GM12878 (cell line): ENCODE measurements at regions not wholly inside any gene's neighbourhood (a gene's known extent, or its start where the extent isn't known, plus 50 kb on each side); places are given as distances from the start of the nearest gene placed in this dataset.

Experiments
- ATF3 ChIP-seq: IDR thresholded peaks from 2 replicates; pipeline ENCODE4 v1.6.1; 2011; ENCODE audit warnings: low read depth, mild to moderate bottlenecking, low read length, moderate library complexity, borderline replicate concordance; ENCODE audit errors: extremely low read depth
- ATF7 ChIP-seq: fragments of 450-650 bp; IDR thresholded peaks from 2 replicates; pipeline ENCODE4 v1.6.1; 2016; ENCODE audit warnings: low read depth, mild to moderate bottlenecking
- CBX3 ChIP-seq: fragments of 200-600 bp; sonication (generic); IDR thresholded peaks from 2 replicates; pipeline ENCODE4 v1.6.1; 2016; ENCODE audit warnings: low read depth, borderline replicate concordance
- CHD2 ChIP-seq: IDR thresholded peaks from 2 replicates; pipeline ENCODE4 v1.6.1; 2011; ENCODE audit warnings: low read depth, low read length, improper control_type of control experiment, borderline replicate concordance
- CREM ChIP-seq: IDR thresholded peaks from 2 replicates; pipeline ENCODE4 v1.6.1; 2014; ENCODE audit warnings: antibody characterized with exemption, low read depth
- DPF2 ChIP-seq: fragments of 450-650 bp; IDR thresholded peaks from 2 replicates; pipeline ENCODE4 v1.6.1; 2017; ENCODE audit warnings: mild to moderate bottlenecking
- E2F4 ChIP-seq: IDR thresholded peaks from 2 replicates; pipeline ENCODE4 v1.6.1; 2012; ENCODE audit warnings: low read depth, low read length, improper control_type of control experiment
- IKZF2 ChIP-seq, 2 experiments: fragments of 450-650 bp; IDR thresholded peaks; 2 replicates each; pipeline ENCODE4 v1.6.1; 2017; ENCODE audit warnings: mild to moderate bottlenecking in 2 of 2, moderate library complexity in 2 of 2
- MEF2A ChIP-seq: IDR thresholded peaks from 2 replicates; pipeline ENCODE4 v1.6.1; 2011; ENCODE audit warnings: low read depth, mild to moderate bottlenecking, low read length, moderate library complexity; ENCODE audit not compliant: insufficient read depth
- MLLT1 ChIP-seq: fragments of 450-650 bp; IDR thresholded peaks from 2 replicates; pipeline ENCODE4 v1.6.1; 2016; ENCODE audit warnings: mild to moderate bottlenecking
- MTA2 ChIP-seq: fragments of 450-650 bp; IDR thresholded peaks from 2 replicates; pipeline ENCODE4 v1.6.1; 2016; ENCODE audit warnings: low read depth, mild to moderate bottlenecking, moderate library complexity
- NFIC ChIP-seq: IDR thresholded peaks from 2 replicates; pipeline ENCODE4 v1.6.1; 2012; ENCODE audit warnings: low read depth, mild to moderate bottlenecking, inconsistent platforms, low read length, moderate library complexity
- NFXL1 ChIP-seq: fragments of 450-650 bp; IDR thresholded peaks from 2 replicates; pipeline ENCODE4 v1.6.1; 2017; ENCODE audit warnings: antibody characterized with exemption, mild to moderate bottlenecking, borderline replicate concordance
- NFYA ChIP-seq: IDR thresholded peaks from 2 replicates; pipeline ENCODE4 v1.6.1; 2011; ENCODE audit warnings: low read depth, mild to moderate bottlenecking, low read length, improper control_type of control experiment, borderline replicate concordance
- NR2C1 ChIP-seq: fragments of 450-650 bp; IDR thresholded peaks from 2 replicates; pipeline ENCODE4 v1.6.1; 2017; ENCODE audit warnings: antibody characterized with exemption, mild to moderate bottlenecking, moderate library complexity
- NR2F1 ChIP-seq: fragments of 450-650 bp; conservative IDR thresholded peaks from 2 replicates; pipeline ENCODE4 v1.6.1; 2017; ENCODE audit warnings: mild to moderate bottlenecking
- PKNOX1 ChIP-seq: fragments of 450-650 bp; IDR thresholded peaks from 2 replicates; pipeline ENCODE4 v1.6.1; 2016; ENCODE audit warnings: mild to moderate bottlenecking
- RB1 ChIP-seq: fragments of 450-650 bp; formaldehyde crosslinking; IDR thresholded peaks from 2 replicates; pipeline ENCODE4 v1.6.1; 2017; ENCODE audit warnings: mild to moderate bottlenecking, borderline replicate concordance
- RELB ChIP-seq: fragments of 450-650 bp; IDR thresholded peaks from 2 replicates; pipeline ENCODE4 v1.6.1; 2017; ENCODE audit warnings: low read depth, mild to moderate bottlenecking, moderate library complexity
- SPI1 ChIP-seq: IDR thresholded peaks from 2 replicates; pipeline ENCODE4 v1.6.1; 2011; ENCODE audit warnings: low read depth, mild to moderate bottlenecking, low read length, moderate library complexity, borderline replicate concordance; ENCODE audit not compliant: insufficient read depth
- TBL1XR1 ChIP-seq: IDR thresholded peaks from 2 replicates; pipeline ENCODE4 v1.6.1; 2012; ENCODE audit warnings: low read depth, low read length, improper control_type of control experiment
- ZNF622 ChIP-seq: fragments of 450-650 bp; IDR thresholded peaks from 2 replicates; pipeline ENCODE4 v1.6.1; 2017; ENCODE audit warnings: mild to moderate bottlenecking, inconsistent platforms

- TF ChIP-seq NFIC (no peak), MLLT1 (no peak), MEF2A (no peak), IKZF2 (IDR thresholded peaks at IDR 0.05) (peak; percentile 38 to 48; a peak in 2 of 4 replicates), NR2C1 (no peak), NR2F1 (no peak), CHD2 (no peak), RB1 (no peak), RELB (peak; percentile 39; the same call in 1 of the 2 replicates), SPI1 (peak; percentile 88), ATF7 (no peak), CREM (no peak), DPF2 (0 out of 2 replicates have a peak, but pooled peaks have one; percentile 23), NFYA (no peak), E2F4 (no peak), NFXL1 (no peak), CBX3 (no peak), TBL1XR1 (no peak), MTA2 (peak; percentile 44), ZNF622 (no peak), PKNOX1 (peak; percentile 61; the same call in 1 of the 2 replicates), ATF3 (no peak)
These were observed 1400.9 kb upstream of the FLRT2 start (continued) for GRCh38 chr14:84129007-84129406.
